ENCODE measurements at regions not wholly inside any gene's neighbourhood (a gene's known extent, or its start where the extent isn't known, plus 50 kb on each side); places are given as distances from the start of the nearest gene placed in this dataset.

- TF ChIP-seq, protein P1, sequence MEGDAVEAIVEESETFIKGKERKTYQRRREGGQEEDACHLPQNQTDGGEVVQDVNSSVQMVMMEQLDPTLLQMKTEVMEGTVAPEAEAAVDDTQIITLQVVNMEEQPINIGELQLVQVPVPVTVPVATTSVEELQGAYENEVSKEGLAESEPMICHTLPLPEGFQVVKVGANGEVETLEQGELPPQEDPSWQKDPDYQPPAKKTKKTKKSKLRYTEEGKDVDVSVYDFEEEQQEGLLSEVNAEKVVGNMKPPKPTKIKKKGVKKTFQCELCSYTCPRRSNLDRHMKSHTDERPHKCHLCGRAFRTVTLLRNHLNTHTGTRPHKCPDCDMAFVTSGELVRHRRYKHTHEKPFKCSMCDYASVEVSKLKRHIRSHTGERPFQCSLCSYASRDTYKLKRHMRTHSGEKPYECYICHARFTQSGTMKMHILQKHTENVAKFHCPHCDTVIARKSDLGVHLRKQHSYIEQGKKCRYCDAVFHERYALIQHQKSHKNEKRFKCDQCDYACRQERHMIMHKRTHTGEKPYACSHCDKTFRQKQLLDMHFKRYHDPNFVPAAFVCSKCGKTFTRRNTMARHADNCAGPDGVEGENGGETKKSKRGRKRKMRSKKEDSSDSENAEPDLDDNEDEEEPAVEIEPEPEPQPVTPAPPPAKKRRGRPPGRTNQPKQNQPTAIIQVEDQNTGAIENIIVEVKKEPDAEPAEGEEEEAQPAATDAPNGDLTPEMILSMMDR (IDR thresholded peaks at IDR 0.05), result no peak
- TF ChIP-seq POLR2A (IDR thresholded peaks at IDR 0.05), result no peak
These were observed 268.8 kb downstream of the CYP26B1 start for GRCh38 chr2:71878626-71879508.
